GM12892 (cell line): ENCODE measurements at regions not wholly inside any gene's neighbourhood (a gene's known extent, or its start where the extent isn't known, plus 50 kb on each side); places are given as distances from the start of the nearest gene placed in this dataset.

ENCODE experiments used
- DNase-seq: peaks from one replicate; pipeline ENCODE4 v3.0.0; 2011; ENCODE audit not compliant: insufficient read length
- FAIRE-seq: peaks from 2 replicates; lab custom pipeline; 2011; peaks lifted over from hg19 to GRCh38; lab: Jason Lieb, UNC
- POLR2A ChIP-seq: IDR thresholded peaks from 2 replicates; pipeline ENCODE4 v1.6.1; 2011; ENCODE audit warnings: low read depth, low read length, control low read depth
- POLR2AphosphoS5 ChIP-seq: IDR thresholded peaks from 2 replicates; pipeline ENCODE4 v1.6.1; 2011; ENCODE audit warnings: low read depth, low read length, control low read depth
- TAF1 ChIP-seq: IDR thresholded peaks from 2 replicates; pipeline ENCODE4 v1.6.1; 2011; ENCODE audit warnings: low read depth, mild to moderate bottlenecking, control low read depth, low read length, borderline replicate concordance

DNA sequence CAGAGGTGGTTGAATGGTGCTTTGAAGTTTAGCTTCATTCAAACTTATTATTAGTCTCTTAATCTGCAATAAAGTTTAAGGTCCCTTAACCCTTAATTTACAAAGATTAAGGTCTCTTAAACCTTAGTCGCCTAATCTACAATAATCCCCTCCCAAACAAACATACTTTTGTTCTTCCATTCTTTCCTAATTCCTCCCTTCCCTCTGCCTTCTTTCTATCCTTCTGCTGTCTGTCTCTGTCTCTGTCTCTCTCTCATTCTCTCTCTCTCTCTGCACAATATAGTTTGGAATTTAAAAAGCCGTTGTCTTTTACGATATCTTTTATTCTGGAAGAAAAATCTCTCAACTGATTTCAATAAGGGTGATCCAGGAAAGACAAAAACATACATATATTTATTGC, 1096.8 kb upstream of the ATXN8OS start:
- no peak for DNase-seq
- no peak for TF ChIP-seq POLR2AphosphoS5
- no peak for FAIRE-seq

DNA sequence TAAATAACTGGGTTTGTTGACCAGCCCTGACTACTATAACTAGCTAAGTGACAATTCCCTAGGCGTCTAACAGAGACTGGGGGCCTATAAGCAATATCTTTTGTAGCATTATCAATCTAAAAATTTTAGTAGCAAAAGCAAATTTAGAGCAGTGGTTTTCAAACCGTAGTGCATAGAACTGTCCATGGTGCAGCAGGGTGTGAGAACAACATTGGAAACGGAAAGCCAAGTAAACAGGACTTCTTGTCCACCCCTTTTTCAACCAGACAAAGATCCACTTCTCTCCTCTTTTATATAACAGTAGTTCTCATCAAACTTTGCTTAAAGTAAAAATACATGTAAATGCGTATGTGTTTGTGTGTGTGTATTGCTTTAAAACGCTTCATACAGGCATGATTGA, 1099.1 kb upstream of the ATXN8OS start:
- FAIRE-seq (no peak), DNase-seq (no peak)
- no peak for TF ChIP-seq POLR2AphosphoS5
- no peak for TF ChIP-seq TAF1
- TF ChIP-seq POLR2A, result no peak

DNA sequence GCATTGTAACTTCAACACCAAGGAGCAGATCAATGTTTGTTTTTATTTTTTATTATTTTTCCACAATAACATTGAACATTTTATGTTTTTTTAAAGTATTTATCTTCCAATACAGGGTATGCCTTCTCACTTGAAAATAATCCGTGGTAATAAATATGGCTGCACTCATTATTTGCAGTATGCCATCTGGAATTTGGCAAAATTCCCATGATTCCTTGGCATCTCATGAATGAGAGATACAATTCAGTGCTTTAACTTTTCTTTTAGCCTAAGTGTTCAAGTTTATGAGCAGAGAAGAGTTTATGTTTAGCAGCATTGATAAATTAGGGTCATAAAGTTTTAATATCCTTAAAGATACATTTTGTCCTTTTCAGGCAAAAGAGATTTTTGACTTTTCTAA, 1109.6 kb upstream of the ATXN8OS start:
- FAIRE-seq (no peak), DNase-seq (no peak)
- TF ChIP-seq TAF1 (no peak), POLR2AphosphoS5 (no peak), POLR2A (no peak)

DNA sequence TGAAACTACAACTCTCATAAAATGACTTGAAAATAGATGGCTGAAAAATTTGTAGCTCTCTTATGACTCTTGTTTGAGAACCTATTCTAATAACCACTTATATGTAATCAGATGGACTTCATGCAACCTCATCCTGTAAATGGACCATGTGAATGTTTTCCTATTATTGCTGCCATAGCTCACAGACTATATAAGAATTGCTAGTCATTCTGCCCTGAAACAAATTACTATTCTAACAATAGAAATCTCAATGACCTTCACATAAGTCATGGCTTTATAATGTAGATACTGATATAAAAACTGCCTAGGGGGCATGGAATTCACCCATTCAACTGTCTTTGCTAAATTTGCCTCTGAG, 1111.0 kb upstream of the ATXN8OS start:
- no peak for TF ChIP-seq POLR2AphosphoS5
- TF ChIP-seq POLR2A, result no peak
- no peak for TF ChIP-seq TAF1
- FAIRE-seq, result no peak
- no peak for DNase-seq

DNA sequence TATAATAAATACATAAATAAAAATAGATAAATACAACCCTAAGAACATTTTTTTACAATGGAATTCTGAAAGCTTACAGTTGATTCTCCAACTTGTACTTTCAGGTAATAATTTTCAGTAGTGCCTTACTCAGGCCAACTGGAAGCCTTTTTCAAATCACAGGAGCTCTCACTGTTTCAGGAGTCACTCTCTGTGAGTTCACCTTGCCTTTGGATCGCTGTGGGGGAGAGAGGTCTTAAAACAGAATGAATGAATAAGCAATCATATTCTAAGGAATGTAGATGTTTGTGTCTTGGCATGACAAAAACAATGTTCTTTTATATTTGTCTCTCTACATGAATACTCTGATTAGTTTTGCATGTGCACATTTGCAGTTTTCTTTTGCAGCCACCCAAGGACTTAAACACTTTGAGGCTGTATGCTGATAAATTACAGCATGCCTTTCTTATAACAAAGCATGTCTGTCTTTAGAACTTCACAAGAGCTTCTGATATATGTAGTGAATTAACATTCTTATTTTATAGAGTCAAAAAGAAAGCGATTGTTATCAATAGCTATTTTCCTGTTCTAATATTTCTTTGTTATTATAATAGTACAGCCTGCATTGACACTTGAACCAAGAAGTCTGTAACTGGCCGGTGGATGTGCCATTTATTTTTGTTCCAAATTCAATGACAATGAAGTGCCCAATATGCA, 1111.5 kb upstream of the ATXN8OS start:
- FAIRE-seq (no peak), DNase-seq (no peak)
- TF ChIP-seq POLR2A (no peak), TAF1 (no peak), POLR2AphosphoS5 (no peak)

GRCh38 chr13:68993154-68993553, 1114.5 kb upstream of the ATXN8OS start:
- FAIRE-seq, result no peak
- DNase-seq, result no peak
- no peak for TF ChIP-seq TAF1
- TF ChIP-seq POLR2AphosphoS5, result no peak
- no peak for TF ChIP-seq POLR2A

GRCh38 chr13:68988176-68988575, 1119.5 kb upstream of the ATXN8OS start:
- TF ChIP-seq POLR2AphosphoS5, result no peak
- no peak for TF ChIP-seq POLR2A
- TF ChIP-seq TAF1, result no peak
- no peak for DNase-seq
- no peak for FAIRE-seq

GRCh38 chr13:68987585-68987984, 1120.0 kb upstream of the ATXN8OS start:
- no peak for TF ChIP-seq TAF1
- TF ChIP-seq POLR2AphosphoS5, result no peak
- TF ChIP-seq POLR2A, result no peak
- FAIRE-seq (no peak), DNase-seq (no peak)

GRCh38 chr13:68984688-68985319, 1122.8 kb upstream of the ATXN8OS start:
- no peak for TF ChIP-seq POLR2AphosphoS5
- TF ChIP-seq TAF1, result no peak
- no peak for TF ChIP-seq POLR2A
- no peak for DNase-seq
- no peak for FAIRE-seq

GRCh38 chr13:68982961-68983619, 1124.5 kb upstream of the ATXN8OS start:
- no peak for FAIRE-seq
- TF ChIP-seq POLR2AphosphoS5, result no peak
- no peak for TF ChIP-seq TAF1
- no peak for TF ChIP-seq POLR2A
- DNase-seq, result no peak

DNA sequence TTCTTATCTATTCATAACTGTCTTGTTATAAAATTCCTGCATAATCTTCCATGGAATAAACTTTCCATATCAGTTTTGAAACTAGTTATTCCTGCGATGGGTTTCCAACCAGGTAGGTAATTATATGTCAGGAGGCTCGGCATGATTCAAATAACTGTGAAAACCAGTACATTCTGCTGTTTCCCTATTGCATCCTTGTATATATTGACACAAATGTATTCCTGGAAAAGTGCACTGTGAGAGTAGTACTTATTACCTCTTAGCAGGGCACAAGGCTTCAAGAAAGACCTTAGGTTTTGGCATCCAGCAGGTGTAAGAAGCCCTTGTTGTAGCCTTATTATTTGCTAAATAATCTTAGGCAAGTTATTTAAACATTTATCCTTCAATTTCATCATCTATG, 1131.3 kb upstream of the ATXN8OS start:
- DNase-seq (no peak), FAIRE-seq (no peak)
- TF ChIP-seq POLR2A (no peak), POLR2AphosphoS5 (no peak), TAF1 (no peak)

- FAIRE-seq, result no peak
- DNase-seq, result no peak
- no peak for TF ChIP-seq POLR2AphosphoS5
- no peak for TF ChIP-seq POLR2A
- TF ChIP-seq TAF1, result no peak
These were observed 1137.1 kb upstream of the ATXN8OS start for GRCh38 chr13:68970532-68970931.

- no peak for DNase-seq
- FAIRE-seq, result no peak
- no peak for TF ChIP-seq POLR2AphosphoS5
- TF ChIP-seq POLR2A, result no peak
- no peak for TF ChIP-seq TAF1
These were observed 1159.0 kb upstream of the ATXN8OS start for GRCh38 chr13:68948586-68948985.
